PFSK-1 (cell line): ENCODE measurements at regions not wholly inside any gene's neighbourhood (a gene's known extent, or its start where the extent isn't known, plus 50 kb on each side); places are given as distances from the start of the nearest gene placed in this dataset.

Experiments used
- POLR2AphosphoS5 ChIP-seq: IDR thresholded peaks from 2 replicates; pipeline ENCODE4 v1.6.1; 2012; ENCODE audit warnings: low read depth, mild to moderate bottlenecking, control low read depth, low read length, moderate library complexity
- REST ChIP-seq, 2 experiments: IDR thresholded peaks; 2 replicates each; pipeline versions ENCODE4 v1.6.1 to v1.8.0; 2011 to 2012; ENCODE audit warnings: low read depth in 2 of 2, low read length in 2 of 2, control low read depth in 1 of 2, inconsistent platforms in 1 of 2, mild to moderate bottlenecking in 1 of 2, moderate library complexity in 1 of 2; ENCODE audit not compliant: insufficient read depth in 1 of 2
- TAF1 ChIP-seq: IDR thresholded peaks from 2 replicates; pipeline ENCODE4 v1.6.1; 2012; ENCODE audit warnings: low read length, control low read depth, borderline replicate concordance; ENCODE audit not compliant: insufficient read depth

GRCh38 chr11:82671451-82671850 lies 62.2 kb downstream of the FAM181B start:
- no peak for TF ChIP-seq POLR2AphosphoS5
- TF ChIP-seq REST (IDR thresholded peaks at IDR 0.05; ENCODE audit: insufficient read depth in 1 of 2, low read depth in 2 of 2, low read length in 2 of 2) = no peak
- TF ChIP-seq TAF1 = no peak
